HG03097 (cell line): ENCODE measurements at regions not wholly inside any gene's neighbourhood (a gene's known extent, or its start where the extent isn't known, plus 50 kb on each side); places are given as distances from the start of the nearest gene placed in this dataset.

Experiments used
- ATAC-seq: cut with Tn5 transposase; IDR thresholded peaks from one replicate; pipeline ENCODE4 v1.9.1; 2021; ENCODE audit not compliant: unreplicated experiment, low FRiP score

- ATAC-seq: no peak
Measured at GRCh38 chr4:27181693-27182092, 321.1 kb downstream of the STIM2 start.

DNA sequence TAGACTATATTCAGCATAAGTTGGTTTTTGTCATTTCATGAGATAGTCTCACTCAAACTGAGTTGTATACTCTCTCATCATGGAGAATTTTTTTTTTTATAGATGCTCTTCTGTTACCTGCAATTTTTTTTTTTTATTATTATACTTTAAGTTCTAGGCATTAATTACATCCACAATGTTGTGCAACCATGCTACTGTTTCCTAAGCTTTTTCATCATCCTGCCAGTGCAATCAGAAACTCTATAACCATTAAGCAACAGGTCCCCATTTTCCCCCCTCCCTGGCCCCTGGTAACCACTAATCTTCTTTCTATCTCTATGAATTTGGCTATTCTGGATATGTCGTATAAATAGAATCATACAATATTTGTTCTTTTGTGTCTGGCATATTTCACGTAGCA, 321.6 kb downstream of the STIM2 start:
- no peak for ATAC-seq

GRCh38 chr4:27184508-27185155, 324.0 kb downstream of the STIM2 start:
- ATAC-seq: no peak

- ATAC-seq: no peak
Measured at GRCh38 chr4:27186710-27187109, 326.1 kb downstream of the STIM2 start.

- ATAC-seq: no peak
Measured at GRCh38 chr4:27187786-27188185, 327.1 kb downstream of the STIM2 start.

DNA sequence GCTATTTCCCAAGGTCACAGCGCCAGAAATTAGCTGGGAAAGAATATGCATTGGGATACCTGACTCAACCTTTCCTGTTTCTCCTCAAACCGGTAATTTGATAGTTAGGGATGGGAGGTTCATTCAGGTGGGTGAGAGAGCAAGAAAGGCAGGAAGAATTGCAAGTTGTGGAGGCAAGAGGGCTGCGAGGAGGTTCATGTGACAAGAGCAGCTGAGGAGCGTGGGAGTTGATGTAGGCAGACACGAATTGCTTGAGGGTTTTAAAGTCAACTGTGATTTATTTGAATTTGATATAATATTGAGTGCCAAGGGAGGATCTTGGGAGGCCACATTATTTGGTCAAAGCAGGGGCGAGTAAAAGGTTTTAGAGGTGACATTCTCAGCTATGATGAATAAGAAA, 329.0 kb downstream of the STIM2 start:
- no peak for ATAC-seq

GRCh38 chr4:27191592-27191991, 331.0 kb downstream of the STIM2 start:
- ATAC-seq: no peak

DNA sequence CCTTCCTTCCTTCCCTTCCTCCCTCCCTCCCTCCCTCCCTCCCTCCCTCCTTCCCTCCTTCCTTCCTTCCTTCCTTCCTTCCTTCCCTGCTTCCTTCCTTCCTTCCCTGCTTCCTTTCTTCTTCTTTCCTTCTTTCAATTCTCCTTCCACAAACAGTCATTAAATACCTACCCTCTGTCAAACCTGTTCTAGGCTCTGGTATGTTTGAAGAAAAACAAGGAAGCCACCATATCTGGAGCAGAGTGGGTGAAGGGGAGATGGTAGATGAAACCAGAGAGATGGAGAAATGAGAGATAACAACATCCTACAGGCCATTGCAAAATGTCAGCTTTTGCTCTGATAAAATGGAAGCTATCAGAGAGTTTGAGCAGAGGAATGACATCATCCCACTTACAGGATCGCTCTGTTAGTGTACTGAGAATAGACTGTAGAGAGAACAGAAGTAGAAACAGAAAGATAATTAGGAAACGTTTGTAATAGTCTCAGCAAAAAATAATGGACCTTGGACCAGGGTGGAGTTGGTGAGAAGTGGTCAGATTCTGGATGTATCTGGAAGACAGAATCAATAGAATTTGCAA, 334.0 kb downstream of the STIM2 start:
- no peak for ATAC-seq

- ATAC-seq: no peak
Measured at GRCh38 chr4:27198246-27198645, 337.6 kb downstream of the STIM2 start.

DNA sequence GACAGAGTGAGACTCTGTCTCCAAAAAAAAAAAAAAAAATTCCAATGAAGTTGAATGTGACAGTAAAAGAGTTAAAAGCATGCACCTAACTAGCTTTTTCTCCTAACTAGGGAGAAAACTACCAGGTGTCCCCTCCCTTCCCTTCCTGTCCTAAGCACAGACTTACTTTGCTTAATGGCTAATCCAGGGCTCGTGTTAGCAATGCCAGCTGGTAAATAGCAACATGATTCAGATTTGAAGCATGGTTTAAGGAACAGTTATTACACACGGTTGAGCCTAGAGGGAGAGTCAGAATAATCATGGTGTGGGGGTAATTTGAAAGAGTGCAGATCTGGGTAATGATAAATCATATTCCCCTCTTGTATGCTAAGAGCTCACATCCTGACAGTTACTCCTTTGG, 338.3 kb downstream of the STIM2 start:
- ATAC-seq: no peak

DNA sequence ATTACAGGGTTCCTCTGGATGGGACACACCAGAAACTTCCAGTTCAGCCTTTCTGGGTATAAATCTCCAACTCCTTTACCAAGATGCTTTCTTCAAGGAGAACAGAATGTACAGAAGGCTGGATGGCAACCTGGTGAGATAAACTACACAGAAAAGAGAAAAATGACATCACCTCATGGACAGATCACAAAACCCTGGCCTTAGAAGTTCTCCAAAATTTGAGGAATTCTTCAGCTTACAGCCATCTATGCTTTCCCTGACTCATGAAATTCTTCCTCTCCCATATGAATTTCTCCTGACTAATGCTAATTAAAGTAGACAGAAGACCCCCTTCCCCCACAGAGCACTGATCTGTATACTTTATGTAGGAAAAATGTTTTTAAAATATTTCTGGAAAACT, 345.4 kb downstream of the STIM2 start:
- no peak for ATAC-seq

DNA sequence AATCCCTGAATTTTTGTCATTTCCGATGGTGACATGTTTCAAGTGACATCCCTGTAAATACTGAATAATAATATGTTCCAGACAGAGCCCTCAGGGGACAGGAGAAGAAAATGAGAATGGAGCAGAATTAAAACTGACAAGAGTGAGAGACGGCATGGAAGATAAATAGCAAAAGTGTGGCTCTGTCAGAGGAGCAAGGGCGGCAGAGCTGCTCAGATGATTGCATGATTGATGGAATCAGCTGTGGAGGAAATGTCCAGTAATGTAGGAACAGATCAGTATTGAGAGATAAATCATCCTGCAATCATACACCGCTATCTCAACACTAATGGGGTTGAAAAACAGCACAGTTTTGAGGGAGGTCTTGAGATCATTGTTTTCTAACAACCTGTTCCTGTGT, 350.3 kb downstream of the STIM2 start:
- no peak for ATAC-seq

GRCh38 chr4:27214010-27214409, 353.4 kb downstream of the STIM2 start:
- ATAC-seq: no peak

DNA sequence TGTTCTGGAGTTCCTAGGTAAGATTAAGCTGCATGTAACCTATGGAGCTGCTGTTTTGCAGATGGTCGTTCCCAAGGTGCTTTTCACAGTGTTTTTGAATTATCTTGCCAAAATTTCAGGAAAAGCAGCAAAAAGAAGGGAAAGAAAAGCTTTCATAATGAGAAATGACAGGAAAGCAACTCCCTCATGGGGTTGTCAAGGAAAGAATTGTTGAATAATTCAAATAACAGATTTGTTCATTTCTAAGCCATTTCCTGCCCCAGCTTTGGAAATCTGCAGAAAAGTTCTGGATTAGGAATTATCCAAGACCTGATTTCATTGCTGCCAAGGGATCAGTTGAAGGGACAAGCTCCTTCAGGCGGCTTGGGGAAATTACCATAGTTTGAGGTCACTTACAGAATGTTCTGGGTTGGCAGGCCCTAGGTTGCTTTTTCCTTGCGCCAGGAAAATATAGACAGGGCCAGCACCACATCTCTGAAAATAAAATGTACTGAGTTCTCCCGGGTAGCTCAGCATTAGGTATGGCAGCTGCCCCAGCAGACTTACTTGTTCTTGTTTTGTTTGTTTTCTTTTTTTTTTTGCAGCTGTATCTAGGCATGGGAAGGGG, 354.7 kb downstream of the STIM2 start:
- ATAC-seq: no peak

DNA sequence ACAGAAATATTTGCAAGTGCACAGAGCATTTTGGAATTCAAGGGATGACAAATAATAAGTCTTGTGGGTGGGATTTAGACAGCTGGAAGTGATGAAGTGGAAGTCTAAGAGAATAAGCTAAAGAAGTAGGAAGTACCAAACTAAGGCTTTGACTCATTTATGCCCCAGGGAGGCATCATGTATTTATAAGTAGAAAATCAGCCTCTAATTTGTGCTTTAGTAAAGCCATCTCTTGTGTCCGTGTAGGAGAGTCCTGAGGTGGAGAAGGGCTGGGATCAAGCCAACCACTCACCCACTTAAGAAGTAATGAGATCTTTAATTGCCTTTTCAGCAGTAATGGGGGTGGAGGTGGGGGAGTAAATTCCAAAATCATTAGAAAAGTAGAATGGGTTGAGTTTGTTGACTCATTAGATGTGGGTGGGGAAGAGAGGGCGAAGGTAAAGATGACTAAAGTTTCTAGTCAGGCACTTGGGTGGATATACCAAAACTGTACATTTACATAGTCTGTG, 356.7 kb downstream of the STIM2 start:
- no peak for ATAC-seq

GRCh38 chr4:27218013-27218412, 357.4 kb downstream of the STIM2 start:
- ATAC-seq: no peak

GRCh38 chr4:27223326-27223725, 362.7 kb downstream of the STIM2 start:
- ATAC-seq: no peak

DNA sequence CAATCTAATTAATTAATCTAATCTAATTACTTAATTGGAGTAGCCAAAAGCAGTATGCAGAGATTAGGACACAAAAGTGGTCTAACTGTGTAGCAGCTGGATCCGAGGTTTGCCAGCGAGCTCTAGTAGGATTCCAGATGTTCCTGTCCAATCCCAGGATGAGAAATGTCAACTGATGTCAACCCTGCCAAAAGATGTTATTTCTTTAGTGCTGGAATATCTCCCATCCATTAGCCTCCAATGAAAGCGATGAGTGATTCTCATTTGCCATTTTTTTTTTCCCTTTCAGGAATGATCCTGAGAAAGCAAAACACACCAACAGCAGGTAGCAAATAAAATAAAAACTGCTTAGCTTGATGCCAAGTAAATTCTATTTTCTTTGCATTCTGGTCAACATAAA, 372.9 kb downstream of the STIM2 start:
- ATAC-seq: no peak

DNA sequence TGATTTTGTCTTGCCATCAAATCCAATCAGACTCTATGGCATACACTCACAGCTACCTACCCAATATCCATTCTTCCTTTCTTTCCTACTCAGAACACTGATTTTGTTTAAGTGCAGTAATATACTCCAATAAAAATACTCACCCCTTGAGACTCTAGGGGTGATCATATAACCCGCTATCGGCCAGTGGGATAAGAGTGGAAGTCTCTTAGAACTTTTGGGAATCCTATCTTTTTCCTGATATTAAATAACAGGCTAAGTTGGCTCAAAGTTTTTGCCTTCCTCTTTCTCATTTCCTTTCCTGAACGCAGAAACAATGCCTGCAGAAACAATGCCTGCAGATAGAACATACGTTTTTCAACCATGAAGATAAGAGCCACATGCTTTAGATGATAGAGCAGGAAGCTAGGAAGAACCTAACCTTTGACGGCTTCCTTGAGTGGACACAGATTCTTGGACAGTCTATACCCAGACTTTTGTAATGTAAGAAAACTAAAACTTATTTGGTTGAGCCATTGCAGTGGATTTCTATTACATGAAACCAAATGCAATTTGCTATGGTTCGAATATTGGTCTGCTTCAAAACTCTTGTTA, 373.8 kb downstream of the STIM2 start:
- ATAC-seq: no peak

GRCh38 chr4:27239641-27240040, 379.0 kb downstream of the STIM2 start:
- ATAC-seq: no peak

GRCh38 chr4:27242217-27242616, 381.6 kb downstream of the STIM2 start:
- no peak for ATAC-seq

GRCh38 chr4:27245216-27245615, 384.6 kb downstream of the STIM2 start:
- no peak for ATAC-seq
